Fibroblast of villous mesenchyme (primary cell): ENCODE measurements at regions not wholly inside any gene's neighbourhood (a gene's known extent, or its start where the extent isn't known, plus 50 kb on each side); places are given as distances from the start of the nearest gene placed in this dataset.
A peak's percentile ranks its signal among the peaks of the same experiment; 100 is the strongest.

ENCODE experiments used
- DNase-seq: peaks from one replicate; pipeline ENCODE4 v3.0.0-alpha.2; 2010; ENCODE audit warnings: low read depth
- H3K4me3 ChIP-seq: 2 replicates; pipeline ENCODE4 v1.5.1; 2011; ENCODE audit warnings: low read depth, mild to moderate bottlenecking, low read length
- CTCF ChIP-seq: IDR thresholded peaks from 2 replicates; pipeline ENCODE4 v1.5.1; 2012; ENCODE audit warnings: low read depth, mild to moderate bottlenecking, low read length; ENCODE audit not compliant: insufficient read depth

- H3K4me3 ChIP-seq: no peak overlapping the region
- DNase-seq: no peak
- no peak for TF ChIP-seq CTCF
Observed at GRCh38 chr2:12795851-12796250, 79.1 kb downstream of the TRIB2 start.

GRCh38 chr2:12796657-12797056 lies 79.9 kb downstream of the TRIB2 start:
- no peak for TF ChIP-seq CTCF
- DNase-seq: no peak
- no peak overlapping the region for H3K4me3 ChIP-seq

GRCh38 chr2:12797815-12798214 lies 81.1 kb downstream of the TRIB2 start:
- DNase-seq: no peak
- TF ChIP-seq CTCF: no peak
- no peak overlapping the region for H3K4me3 ChIP-seq

- TF ChIP-seq CTCF: no peak
- H3K4me3 ChIP-seq: no peak overlapping the region
- peak; percentile 33 for DNase-seq
Observed at GRCh38 chr2:12803607-12804006, 86.9 kb downstream of the TRIB2 start.

GRCh38 chr2:12804091-12804856 lies 87.5 kb downstream of the TRIB2 start:
- DNase-seq: peak; percentile 15
- peak; percentile 18 for TF ChIP-seq CTCF
- H3K4me3 ChIP-seq: no peak overlapping the region

- TF ChIP-seq CTCF: no peak
- H3K4me3 ChIP-seq: no peak overlapping the region
- DNase-seq: no peak
Observed at GRCh38 chr2:12805033-12805432, 88.3 kb downstream of the TRIB2 start.
